ENCODE measurements at regions not wholly inside any gene's neighbourhood (a gene's known extent, or its start where the extent isn't known, plus 50 kb on each side); places are given as distances from the start of the nearest gene placed in this dataset.

DNA sequence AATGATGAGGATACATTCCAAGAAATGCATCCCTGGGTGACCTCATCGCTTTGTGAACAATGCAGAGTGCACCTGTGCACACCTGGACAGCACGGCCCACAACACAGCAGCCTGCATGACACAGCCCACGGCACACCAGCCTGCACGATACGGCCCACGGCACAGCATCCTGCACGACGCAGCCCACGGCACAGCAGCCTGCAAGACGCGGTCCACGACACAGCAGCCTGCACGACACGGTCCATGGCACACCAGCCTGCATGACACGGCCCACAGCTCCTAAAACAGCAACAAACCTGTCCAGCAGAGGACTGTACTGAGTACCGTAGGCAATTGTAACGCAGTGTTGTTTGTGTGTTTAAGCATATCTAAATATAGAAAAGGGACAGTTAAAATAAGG, 134.7 kb upstream of the PPP2R2D start:
- Histone ChIP-seq H3K36me3 (ENCODE audit: control insufficient read depth, insufficient read depth, low read length) (no peaks in the 10 kb centered on the region), H3K4me3 (ENCODE audit: low read depth, low read length) (no peak overlapping the region), H3K27me3 (ENCODE audit: control insufficient read depth, insufficient read depth, low read length) (no peaks in the 10 kb centered on the region)
- DNase-seq (ENCODE audit: low read depth): no peak
- TF ChIP-seq, protein P1, sequence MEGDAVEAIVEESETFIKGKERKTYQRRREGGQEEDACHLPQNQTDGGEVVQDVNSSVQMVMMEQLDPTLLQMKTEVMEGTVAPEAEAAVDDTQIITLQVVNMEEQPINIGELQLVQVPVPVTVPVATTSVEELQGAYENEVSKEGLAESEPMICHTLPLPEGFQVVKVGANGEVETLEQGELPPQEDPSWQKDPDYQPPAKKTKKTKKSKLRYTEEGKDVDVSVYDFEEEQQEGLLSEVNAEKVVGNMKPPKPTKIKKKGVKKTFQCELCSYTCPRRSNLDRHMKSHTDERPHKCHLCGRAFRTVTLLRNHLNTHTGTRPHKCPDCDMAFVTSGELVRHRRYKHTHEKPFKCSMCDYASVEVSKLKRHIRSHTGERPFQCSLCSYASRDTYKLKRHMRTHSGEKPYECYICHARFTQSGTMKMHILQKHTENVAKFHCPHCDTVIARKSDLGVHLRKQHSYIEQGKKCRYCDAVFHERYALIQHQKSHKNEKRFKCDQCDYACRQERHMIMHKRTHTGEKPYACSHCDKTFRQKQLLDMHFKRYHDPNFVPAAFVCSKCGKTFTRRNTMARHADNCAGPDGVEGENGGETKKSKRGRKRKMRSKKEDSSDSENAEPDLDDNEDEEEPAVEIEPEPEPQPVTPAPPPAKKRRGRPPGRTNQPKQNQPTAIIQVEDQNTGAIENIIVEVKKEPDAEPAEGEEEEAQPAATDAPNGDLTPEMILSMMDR (IDR thresholded peaks at IDR 0.05; ENCODE audit: insufficient read depth, low read length, poor library complexity, severe bottlenecking): no peak

DNA sequence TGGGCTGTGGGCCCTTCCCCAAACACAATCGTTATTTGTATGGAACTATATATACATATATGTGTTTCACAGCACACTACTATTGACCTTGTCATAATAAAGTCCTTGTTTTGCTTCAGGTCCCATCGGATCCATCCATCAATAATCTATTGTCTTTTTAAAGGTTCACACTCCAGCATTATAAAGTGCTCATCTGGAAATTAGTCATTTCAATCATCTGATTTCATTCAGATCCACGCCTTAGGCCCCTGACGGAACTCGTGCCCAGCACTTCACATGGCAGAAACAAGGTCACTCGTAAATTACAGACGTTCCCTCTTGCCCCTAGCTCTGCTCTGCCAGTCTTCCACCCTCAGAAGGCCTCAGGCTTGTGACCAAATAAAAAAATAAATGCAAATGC, 133.1 kb upstream of the PPP2R2D start:
- no peaks in the 10 kb centered on the region for H3K36me3 ChIP-seq (ENCODE audit: control insufficient read depth, insufficient read depth, low read length)
- TF ChIP-seq, protein P1 (IDR thresholded peaks at IDR 0.05; ENCODE audit: insufficient read depth, low read length, poor library complexity, severe bottlenecking): no peak

DNA sequence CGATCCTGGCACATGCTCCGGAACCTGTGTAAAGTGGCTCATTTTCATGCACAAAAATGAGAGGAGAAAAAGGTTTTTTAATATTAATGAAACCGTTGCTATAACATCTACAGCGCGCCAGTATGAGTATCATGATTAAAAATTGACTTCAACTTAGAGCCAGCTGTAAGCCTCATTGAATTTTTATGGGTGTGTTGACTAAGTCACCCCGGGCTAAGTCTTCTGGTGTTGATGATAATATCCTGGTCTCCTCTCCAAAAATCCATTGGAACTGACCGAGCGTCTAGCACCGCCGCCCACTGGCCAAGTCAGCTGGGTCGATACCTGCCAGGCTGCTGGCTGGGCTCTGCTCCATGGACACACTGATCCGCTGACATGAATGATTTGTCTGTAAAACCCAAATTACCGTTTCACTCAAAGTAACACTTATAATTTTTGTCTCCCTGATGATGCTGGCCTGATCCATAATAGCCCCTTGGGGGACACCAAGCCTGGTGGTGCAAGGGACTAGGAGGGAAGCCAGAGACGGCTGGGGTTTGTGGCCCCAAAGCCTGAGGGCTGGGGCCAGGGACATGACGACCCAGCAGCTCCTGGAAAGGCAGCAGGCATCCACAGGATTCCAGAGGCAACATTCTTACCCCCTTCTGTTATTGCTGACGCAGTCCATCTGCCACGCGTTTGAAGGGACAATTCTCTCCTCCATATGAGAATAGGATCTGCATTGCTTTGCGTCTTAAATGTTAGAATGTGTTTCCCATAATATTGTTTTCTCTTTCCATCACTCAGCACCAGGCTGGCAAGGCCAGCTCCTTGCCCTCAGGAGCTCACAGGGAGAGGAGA, 131.0 kb upstream of the PPP2R2D start:
- no peak for DNase-seq (ENCODE audit: low read depth)
- H3K36me3 ChIP-seq (ENCODE audit: control insufficient read depth, insufficient read depth, low read length): no peaks in the 10 kb centered on the region
- TF ChIP-seq, protein P1 (IDR thresholded peaks at IDR 0.05; ENCODE audit: insufficient read depth, low read length, poor library complexity, severe bottlenecking): no peak

More for the DNA sequence above, 133.1 kb upstream of the PPP2R2D start:
- H3K4me3 ChIP-seq (ENCODE audit: low read depth, low read length): no peak overlapping the region
- DNase-seq (ENCODE audit: low read depth): no peak
- no peaks in the 10 kb centered on the region for H3K27me3 ChIP-seq (ENCODE audit: control insufficient read depth, insufficient read depth, low read length)

DNA sequence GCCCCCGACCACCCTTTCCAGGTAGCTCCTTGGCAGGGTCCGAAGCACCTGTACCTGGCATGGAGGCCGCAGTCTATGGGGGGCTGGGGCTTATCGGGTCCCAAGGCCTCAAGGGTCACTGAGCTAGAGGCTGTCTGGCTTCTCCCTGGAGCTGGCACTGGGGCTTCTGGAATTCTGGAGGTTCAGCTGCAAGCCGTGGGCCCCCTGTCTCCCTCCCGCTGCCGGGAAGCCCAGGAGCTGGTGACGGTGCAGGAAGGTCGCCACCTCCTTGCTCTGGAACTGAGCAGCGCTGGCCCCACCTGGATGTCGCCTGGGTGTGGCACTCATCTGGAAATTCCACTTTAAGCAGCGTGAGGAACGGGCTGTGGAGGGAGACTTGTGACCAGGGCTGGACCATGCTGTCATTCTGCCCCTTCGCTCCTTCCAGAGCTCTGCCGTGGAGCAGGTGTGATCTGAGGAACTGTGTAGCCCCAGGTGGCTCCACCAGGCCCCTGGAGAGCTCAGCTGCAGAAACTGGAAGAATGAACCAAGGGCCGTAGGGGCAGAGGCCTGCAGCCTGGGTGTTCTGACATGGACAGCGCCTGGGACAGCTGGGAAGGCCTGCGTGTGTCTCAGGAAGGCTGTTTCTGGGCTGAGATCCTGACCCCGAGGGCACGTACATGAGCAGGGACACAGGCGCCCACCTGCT, 129.7 kb upstream of the PPP2R2D start:
- Histone ChIP-seq H3K27me3 (ENCODE audit: control insufficient read depth, insufficient read depth, low read length) (peaks cover 5% of the 10 kb centered on the region), H3K4me3 (ENCODE audit: low read depth, low read length) (no peak overlapping the region), H3K36me3 (ENCODE audit: control insufficient read depth, insufficient read depth, low read length) (no peaks in the 10 kb centered on the region)
- no peak for DNase-seq (ENCODE audit: low read depth)
- TF ChIP-seq, protein P1 (IDR thresholded peaks at IDR 0.05; ENCODE audit: insufficient read depth, low read length, poor library complexity, severe bottlenecking): no peak

More for the DNA sequence above, 131.0 kb upstream of the PPP2R2D start:
- Histone ChIP-seq H3K4me3 (ENCODE audit: low read depth, low read length) (no peak overlapping the region), H3K27me3 (ENCODE audit: control insufficient read depth, insufficient read depth, low read length) (peaks cover 5% of the 10 kb centered on the region)

DNA sequence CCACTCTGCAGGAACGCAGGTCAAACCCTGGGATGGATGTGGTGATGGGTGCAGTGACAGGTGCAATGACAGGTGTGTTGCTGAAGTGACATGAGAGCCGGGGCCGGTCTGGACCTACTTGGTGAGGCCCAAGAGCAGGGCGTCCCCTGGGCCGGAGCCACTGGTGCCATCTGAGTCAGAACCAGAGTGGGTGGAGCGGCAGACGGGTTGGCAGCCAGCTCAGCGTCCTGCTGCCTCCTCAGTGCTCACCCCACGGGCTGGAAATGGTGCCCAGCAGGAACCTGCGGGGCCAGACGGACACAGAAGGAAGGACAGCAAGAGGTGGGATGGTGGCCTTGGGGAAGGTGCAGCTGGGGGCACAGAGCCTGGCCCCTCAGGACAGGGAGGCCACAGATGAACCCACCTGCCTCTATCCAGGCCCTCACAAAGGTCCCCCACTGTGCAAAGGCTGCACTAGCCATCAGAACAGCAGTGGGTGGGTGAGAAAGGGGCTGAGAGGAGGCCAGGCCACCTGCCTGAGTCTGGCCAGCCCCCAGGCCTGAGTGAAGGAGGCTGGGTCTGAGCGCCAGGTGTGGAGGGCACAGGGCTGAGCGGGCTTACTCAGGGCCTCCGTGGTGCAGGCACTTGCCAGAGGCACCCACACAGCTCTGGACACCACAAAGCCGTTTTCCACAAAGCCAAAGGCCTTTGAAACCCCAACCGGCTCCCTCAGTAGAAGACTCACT, 129.0 kb upstream of the PPP2R2D start:
- no peak overlapping the region for H3K4me3 ChIP-seq (ENCODE audit: low read depth, low read length)
- TF ChIP-seq, protein P1 (IDR thresholded peaks at IDR 0.05; ENCODE audit: insufficient read depth, low read length, poor library complexity, severe bottlenecking): no peak
- no peak for DNase-seq (ENCODE audit: low read depth)
- H3K36me3 ChIP-seq (ENCODE audit: control insufficient read depth, insufficient read depth, low read length): no peaks in the 10 kb centered on the region
- H3K27me3 ChIP-seq (ENCODE audit: control insufficient read depth, insufficient read depth, low read length): peaks cover 5% of the 10 kb centered on the region

Data from kidney epithelial cell (primary cell).